AG04450 (cell line): ENCODE measurements at regions not wholly inside any gene's neighbourhood (a gene's known extent, or its start where the extent isn't known, plus 50 kb on each side); places are given as distances from the start of the nearest gene placed in this dataset.

Experiments used
- CTCF ChIA-PET: fragments of 300-600, 350-600 bp; formaldehyde crosslinking; extraction: SDS; loops from one replicate; lab custom pipeline; 2022; ENCODE audit warnings: antibody characterized with exemption, inconsistent platforms; lab: Charles Lee
- POLR2A ChIA-PET: fragments of 350-600 bp; formaldehyde crosslinking; extraction: SDS; loops from one replicate; lab custom pipeline; 2021; ENCODE audit warnings: antibody characterized with exemption, inconsistent platforms; lab: Yijun Ruan, JAX
- DNase-seq: peaks from one replicate; pipeline ENCODE4 v3.0.0-alpha.2; 2011; ENCODE audit warnings: low read depth, low spot score
- H3K27ac ChIP-seq: one replicate; pipeline ENCODE4 v1.5.1; 2012; ENCODE audit warnings: low read depth, low read length, control low read depth
- H3K27me3 ChIP-seq: one replicate; pipeline ENCODE4 v1.6.0; 2012; ENCODE audit warnings: low read length; ENCODE audit not compliant: control insufficient read depth, insufficient read depth
- H3K4me3 ChIP-seq: 2 replicates; pipeline ENCODE4 v1.5.1; 2011; ENCODE audit warnings: mild to moderate bottlenecking, low read depth, low read length, control low read depth
- H3K9me3 ChIP-seq: 2 replicates; pipeline ENCODE4 v1.5.1; 2012; ENCODE audit warnings: low read length; ENCODE audit not compliant: control insufficient read depth, insufficient read depth
- TF ChIP-seq, protein P1 (sequence below): IDR thresholded peaks from 2 replicates; pipeline ENCODE4 v1.5.1; 2011; ENCODE audit warnings: low read depth, low read length, control low read depth, inconsistent platforms

DNA sequence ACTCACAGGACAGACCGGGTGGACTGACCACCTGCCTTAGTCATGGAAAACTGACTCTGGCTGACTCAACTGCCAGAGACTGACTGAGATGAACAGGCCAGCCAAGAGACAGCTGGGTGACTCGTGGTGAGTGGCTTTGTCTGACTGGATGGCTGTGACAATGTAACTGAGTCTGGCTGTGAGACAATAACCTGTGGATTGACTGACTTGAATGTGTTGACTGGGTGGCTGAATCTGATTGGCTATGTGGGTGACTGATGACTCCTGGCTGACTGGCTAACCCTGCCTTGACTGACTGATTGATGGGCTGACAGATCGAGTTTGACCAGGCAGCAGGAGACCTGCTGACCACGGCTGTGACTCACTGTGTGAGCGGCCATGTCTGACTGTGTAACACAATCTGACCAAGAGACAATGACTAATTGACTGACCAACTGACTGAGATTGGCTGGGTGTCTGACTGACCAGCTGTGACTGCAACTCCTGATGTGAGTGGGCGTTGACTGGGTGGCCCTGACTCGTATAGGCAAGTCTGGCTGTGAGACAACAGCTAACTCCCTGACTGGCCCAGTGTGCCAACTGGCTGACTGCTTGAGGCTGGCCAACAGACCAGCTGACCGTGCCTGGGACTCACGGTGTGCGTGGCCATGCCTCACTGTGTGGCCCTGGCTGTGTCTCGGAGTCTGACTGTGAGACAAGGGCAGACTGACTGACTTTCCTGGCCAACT lies 509.1 kb downstream of the SHQ1 start:
- POLR2A ChIA-PET: no interaction called here
- Histone ChIP-seq H3K27ac (peak overlapping the region; percentile 68), H3K4me3 (no peak overlapping the region), H3K9me3 (peaks cover 3% of the 10 kb centered on the region), H3K27me3 (peaks cover 2% of the 10 kb centered on the region)
- DNase-seq: peak; percentile 82
- CTCF ChIA-PET: no interaction called here
- TF ChIP-seq, protein P1, sequence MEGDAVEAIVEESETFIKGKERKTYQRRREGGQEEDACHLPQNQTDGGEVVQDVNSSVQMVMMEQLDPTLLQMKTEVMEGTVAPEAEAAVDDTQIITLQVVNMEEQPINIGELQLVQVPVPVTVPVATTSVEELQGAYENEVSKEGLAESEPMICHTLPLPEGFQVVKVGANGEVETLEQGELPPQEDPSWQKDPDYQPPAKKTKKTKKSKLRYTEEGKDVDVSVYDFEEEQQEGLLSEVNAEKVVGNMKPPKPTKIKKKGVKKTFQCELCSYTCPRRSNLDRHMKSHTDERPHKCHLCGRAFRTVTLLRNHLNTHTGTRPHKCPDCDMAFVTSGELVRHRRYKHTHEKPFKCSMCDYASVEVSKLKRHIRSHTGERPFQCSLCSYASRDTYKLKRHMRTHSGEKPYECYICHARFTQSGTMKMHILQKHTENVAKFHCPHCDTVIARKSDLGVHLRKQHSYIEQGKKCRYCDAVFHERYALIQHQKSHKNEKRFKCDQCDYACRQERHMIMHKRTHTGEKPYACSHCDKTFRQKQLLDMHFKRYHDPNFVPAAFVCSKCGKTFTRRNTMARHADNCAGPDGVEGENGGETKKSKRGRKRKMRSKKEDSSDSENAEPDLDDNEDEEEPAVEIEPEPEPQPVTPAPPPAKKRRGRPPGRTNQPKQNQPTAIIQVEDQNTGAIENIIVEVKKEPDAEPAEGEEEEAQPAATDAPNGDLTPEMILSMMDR: no peak

DNA sequence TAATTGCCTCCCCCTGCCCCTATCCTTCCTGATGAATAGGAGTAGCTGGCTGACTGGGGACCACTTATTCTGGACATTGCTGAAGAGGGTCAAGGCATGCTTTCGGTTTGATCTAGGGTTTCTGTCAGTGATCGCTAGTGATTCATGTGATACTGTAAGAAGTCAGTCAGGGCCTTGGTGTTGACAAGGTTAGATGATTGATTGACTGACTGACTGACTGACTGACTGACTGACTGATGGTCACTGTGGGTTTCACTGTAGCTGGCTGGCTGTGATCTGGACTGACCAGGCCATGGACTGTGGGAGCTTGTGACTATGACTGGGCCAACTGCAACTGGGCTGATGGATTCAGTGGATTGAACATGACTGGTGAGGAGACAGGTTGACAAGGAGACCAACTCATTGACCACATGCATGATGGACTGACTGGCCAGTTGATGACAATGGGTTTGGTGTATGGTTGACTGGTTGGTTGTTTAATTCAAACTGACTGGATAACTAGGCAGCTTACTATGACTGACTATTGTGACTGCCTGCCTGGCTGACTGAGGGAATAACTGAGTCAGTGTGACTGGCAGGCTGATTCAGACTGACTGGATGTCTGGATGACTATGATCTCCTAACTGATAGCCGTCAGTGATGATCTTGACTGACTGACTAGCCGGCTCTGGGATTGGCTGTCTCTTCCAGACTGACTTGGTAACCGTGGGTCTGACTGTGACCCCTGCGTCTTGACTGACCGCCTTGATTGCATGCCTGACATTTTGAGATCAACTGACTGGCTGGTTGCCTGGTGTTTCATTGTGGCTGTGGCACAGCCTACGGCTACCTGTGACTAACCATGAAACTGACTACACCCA lies 509.9 kb downstream of the SHQ1 start:
- CTCF ChIA-PET: no interaction called here
- H3K27me3 ChIP-seq: peaks cover 2% of the 10 kb centered on the region
- H3K27ac ChIP-seq: peak overlapping the region; percentile 61
- POLR2A ChIA-PET: no interaction called here
- DNase-seq: no peak
- peaks cover 3% of the 10 kb centered on the region for H3K9me3 ChIP-seq
- TF ChIP-seq, protein P1: no peak
- no peak overlapping the region for H3K4me3 ChIP-seq

DNA sequence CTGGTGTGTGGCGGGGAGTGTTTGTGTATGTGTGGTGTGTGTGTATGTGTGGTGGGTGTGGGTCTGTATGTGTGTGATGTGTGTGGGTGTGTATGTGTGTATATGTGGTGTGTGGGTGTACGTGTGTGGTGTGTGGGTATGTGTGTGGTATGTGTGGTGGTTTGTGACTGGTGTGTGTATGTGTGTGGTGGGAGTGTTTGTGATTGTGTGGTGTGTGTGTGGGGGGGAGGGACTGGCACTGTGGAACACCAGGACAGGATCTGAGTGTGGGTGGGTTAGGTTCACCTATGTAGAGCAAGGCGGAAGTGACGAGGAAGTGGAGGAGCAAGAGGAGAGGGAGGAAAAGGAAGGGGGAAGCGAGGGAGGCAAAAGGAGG lies 510.8 kb downstream of the SHQ1 start:
- CTCF ChIA-PET: no interaction called here

DNA sequence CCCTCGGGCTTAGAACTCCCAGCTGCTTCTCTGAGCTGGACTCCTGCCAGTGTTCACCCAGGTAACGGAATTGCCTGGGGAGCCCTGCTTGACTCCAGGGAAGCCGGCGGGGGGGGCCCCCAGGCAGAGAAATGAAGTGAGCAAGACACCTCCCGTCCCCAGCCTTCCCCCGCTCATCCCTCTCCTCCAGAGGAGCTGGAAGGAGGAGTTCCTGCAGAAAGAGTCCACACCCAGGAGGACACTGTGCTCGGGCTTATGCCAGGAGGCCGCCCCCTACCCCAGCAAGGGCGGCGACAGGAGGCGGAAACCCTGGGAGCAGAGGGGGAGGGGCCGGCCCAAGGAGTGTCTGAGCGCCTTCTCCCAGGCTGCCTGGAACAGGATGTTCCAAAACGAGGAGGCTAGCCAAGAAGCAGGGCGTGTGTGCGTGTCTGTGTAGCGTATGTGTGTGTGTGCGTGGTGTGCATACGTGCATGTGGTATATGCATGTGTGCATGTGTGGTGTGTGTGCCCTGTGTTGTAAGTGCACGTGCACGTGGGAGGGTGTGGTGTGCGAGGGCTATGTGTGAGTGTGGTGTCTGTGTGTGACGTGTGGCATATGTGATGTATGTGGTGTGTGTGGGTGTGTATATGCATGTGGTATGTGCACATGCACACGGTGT lies 511.3 kb downstream of the SHQ1 start:
- DNase-seq: no peak
- ChIA-PET CTCF (no interaction called here), POLR2A (no interaction called here)
- no peak overlapping the region for H3K27ac ChIP-seq
- H3K9me3 ChIP-seq: peaks cover 3% of the 10 kb centered on the region
- H3K27me3 ChIP-seq: peaks cover 2% of the 10 kb centered on the region
- H3K4me3 ChIP-seq: no peak overlapping the region
- TF ChIP-seq, protein P1: no peak

More for the DNA sequence above, 510.8 kb downstream of the SHQ1 start:
- peaks cover 2% of the 10 kb centered on the region for H3K27me3 ChIP-seq
- no peak for DNase-seq
- TF ChIP-seq, protein P1: no peak
- peaks cover 3% of the 10 kb centered on the region for H3K9me3 ChIP-seq
- H3K27ac ChIP-seq: no peak overlapping the region
- H3K4me3 ChIP-seq: no peak overlapping the region
- POLR2A ChIA-PET: no interaction called here
